K562 (cell line): ENCODE measurements at regions not wholly inside any gene's neighbourhood (a gene's known extent, or its start where the extent isn't known, plus 50 kb on each side); places are given as distances from the start of the nearest gene placed in this dataset.

ENCODE experiments used
- ATAC-seq: fragments of 200-7000 bp; cut with Tn5 transposase; 3 replicates; pipeline ENCODE4 v1.9.1; 2020; ENCODE audit warnings: moderate library complexity
- BruUV-seq: library from RNA; stranded (reverse); fragments of 400-500 nt; replicated peaks from 2 replicates; lab custom pipeline; 2021; lab: Mats Ljungman, UMichigan
- CTCF ChIA-PET: fragments of 300-600 bp; formaldehyde crosslinking; extraction: SDS; loops from one replicate; lab custom pipeline; 2021; ENCODE audit warnings: low intra/inter-chr PET ratio; lab: Yijun Ruan, JAX
- POLR2A ChIA-PET: fragments of 300-600, 350-650 bp; sonication (Branson Sonifier 250); formaldehyde crosslinking; extraction: SDS; loops from one replicate; lab custom pipeline; 2021; ENCODE audit warnings: antibody characterized with exemption, inconsistent platforms; lab: Yijun Ruan, JAX
- DNase-seq, 4 experiments: peaks; one replicate each; pipeline versions ENCODE4 v3.0.0 to v3.0.0-alpha.2; 2011 to 2018; ENCODE audit warnings: low spot score in 3 of 4, mixed read lengths in 3 of 4; ENCODE audit errors: extremely low read depth in 1 of 4
- FAIRE-seq: peaks from 2 replicates; lab custom pipeline; 2011; peaks lifted over from hg19 to GRCh38; lab: Jason Lieb, UNC
- H2AFZ ChIP-seq: 2 replicates; pipeline ENCODE4 v1.6.0; 2011; ENCODE audit warnings: low read depth, low read length, control low read depth, inconsistent platforms
- H3K27ac ChIP-seq: fragments of 200-600 bp; 3 replicates; pipeline ENCODE4 v1.8.0; 2011; ENCODE audit warnings: low read depth, mild to moderate bottlenecking, control low read depth, inconsistent platforms, low read length, moderate library complexity, mixed read lengths; ENCODE audit errors: extremely low read depth
- H3K27me3 ChIP-seq, 2 experiments: fragments of 300-600 bp in 1 of 2; 2 replicates in 1 of 2; 3 replicates in 1 of 2; pipeline versions ENCODE4 v1.6.0 to v1.8.0; 2011; ENCODE audit warnings: inconsistent platforms in 2 of 2, low read length in 2 of 2, mild to moderate bottlenecking in 1 of 2, mixed read lengths in 1 of 2, moderate library complexity in 1 of 2; ENCODE audit not compliant: control insufficient read depth in 2 of 2, insufficient read depth in 2 of 2
- H3K36me3 ChIP-seq: fragments of 300-600 bp; 3 replicates; pipeline ENCODE4 v1.8.0; 2011; ENCODE audit warnings: mild to moderate bottlenecking, low read length, inconsistent platforms; ENCODE audit not compliant: control insufficient read depth, insufficient read depth
- H3K4me1 ChIP-seq, 2 experiments: fragments of 200-600 bp in 1 of 2; replicated peaks in 1 of 2; 2 replicates in 1 of 2; 3 replicates in 1 of 2; pipeline versions ENCODE4 v1.5.1 to v1.8.0; 2011; ENCODE audit warnings: inconsistent platforms in 2 of 2, low read length in 2 of 2, mild to moderate bottlenecking in 1 of 2, mixed read lengths in 1 of 2, moderate library complexity in 1 of 2; ENCODE audit not compliant: control insufficient read depth in 2 of 2, insufficient read depth in 2 of 2
- H3K4me2 ChIP-seq: 2 replicates; pipeline ENCODE4 v1.6.1; 2011; ENCODE audit warnings: low read length, control low read depth, inconsistent platforms, mixed read lengths; ENCODE audit not compliant: insufficient read depth
- H3K4me3 ChIP-seq: fragments of 200-600 bp; sonication (generic), shearing (Covaris generic); 2 replicates; pipeline ENCODE4 v1.5.1; 2016; ENCODE audit warnings: control low read depth, inconsistent platforms
- H3K79me2 ChIP-seq: fragments of 200-600 bp; 3 replicates; pipeline ENCODE4 v1.8.0; 2011; ENCODE audit warnings: low read length, inconsistent platforms; ENCODE audit not compliant: control insufficient read depth, insufficient read depth
- H3K9ac ChIP-seq, 2 experiments: 2 replicates each; pipeline versions ENCODE4 v1.6.0 to v1.6.1; 2011; ENCODE audit warnings: low read depth in 2 of 2, low read length in 2 of 2, control low read depth in 1 of 2, inconsistent platforms in 1 of 2, mild to moderate bottlenecking in 1 of 2, mixed read lengths in 1 of 2; ENCODE audit not compliant: insufficient read depth in 1 of 2
- H3K9me1 ChIP-seq: one replicate; pipeline ENCODE4 v1.6.0; 2011; ENCODE audit warnings: inconsistent platforms, mild to moderate bottlenecking, low read length, moderate library complexity; ENCODE audit not compliant: control insufficient read depth, insufficient read depth
- H3K9me3 ChIP-seq: replicated peaks from 2 replicates; pipeline ENCODE4 v1.5.1; 2011; ENCODE audit warnings: low read depth, low read length, inconsistent platforms; ENCODE audit not compliant: control insufficient read depth, insufficient read depth
- H4K20me1 ChIP-seq: replicated peaks from 2 replicates; pipeline ENCODE4 v1.6.1; 2011; ENCODE audit warnings: low read length, inconsistent platforms, mixed read lengths; ENCODE audit not compliant: control insufficient read depth, insufficient read depth
- C11orf30 ChIP-seq: fragments of 450-650 bp; IDR thresholded peaks from 2 replicates; pipeline ENCODE4 v1.6.1; 2016; ENCODE audit warnings: low read depth, mild to moderate bottlenecking
- CREB1 ChIP-seq, 2 experiments: sonication (generic) in 1 of 2; formaldehyde crosslinking in 1 of 2; IDR thresholded peaks; 2 replicates each; pipeline versions ENCODE4 v1.6.1 to v1.8.0; 2012 to 2022; ENCODE audit warnings: inconsistent platforms in 1 of 2, mild to moderate bottlenecking in 1 of 2, missing genetic modification reagents in 1 of 2, moderate library complexity in 1 of 2
- E2F5 ChIP-seq: sonication (generic); formaldehyde crosslinking; IDR thresholded peaks from 2 replicates; pipeline ENCODE4 v1.8.0; 2022; ENCODE audit warnings: mild to moderate bottlenecking, missing genetic modification reagents
- KLF6 ChIP-seq: fragments of 250-450 bp; sonication (Bioruptor Pico); IDR thresholded peaks from 2 replicates; pipeline ENCODE4 v1.4.0; 2020; ENCODE audit warnings: mild to moderate bottlenecking, moderate library complexity, borderline replicate concordance
- MLX ChIP-seq, 2 experiments: fragments of 450-650 bp in 1 of 2; sonication (generic) in 1 of 2; formaldehyde crosslinking; conservative IDR thresholded peaks; 2 replicates each; pipeline versions ENCODE4 v1.4.0 to v1.8.1; 2020 to 2022; ENCODE audit warnings: mild to moderate bottlenecking in 1 of 2, missing genetic modification reagents in 1 of 2
- NFIC ChIP-seq: fragments of 450-650 bp; IDR thresholded peaks from 2 replicates; pipeline ENCODE4 v1.6.1; 2017; ENCODE audit warnings: mild to moderate bottlenecking, inconsistent platforms
- RBM17 ChIP-seq: fragments of 200-400 bp; formaldehyde crosslinking; IDR thresholded peaks from 2 replicates; pipeline ENCODE4 v1.6.1; 2017; ENCODE audit warnings: low read depth, mild to moderate bottlenecking, low read length, borderline replicate concordance
- SAP30 ChIP-seq: fragments of 200-600 bp; sonication (generic); IDR thresholded peaks from 2 replicates; pipeline ENCODE4 v1.6.1; 2012; ENCODE audit warnings: borderline replicate concordance, low read depth, mild to moderate bottlenecking, moderate library complexity, low read length, control low read depth, inconsistent platforms; ENCODE audit not compliant: insufficient read depth, poor library complexity, severe bottlenecking
- SLC30A9 ChIP-seq: fragments of 250-450 bp; sonication (Bioruptor Pico); IDR thresholded peaks from 2 replicates; pipeline ENCODE4 v1.8.0; 2022; ENCODE audit warnings: mild to moderate bottlenecking, moderate library complexity
- THRB ChIP-seq: fragments of 450-650 bp; formaldehyde crosslinking; conservative IDR thresholded peaks from 2 replicates; pipeline ENCODE4 v1.4.0; 2022; ENCODE audit warnings: mild to moderate bottlenecking, missing genetic modification characterization
- ZC3H8 ChIP-seq: fragments of 450-650 bp; IDR thresholded peaks from 2 replicates; pipeline ENCODE4 v1.6.1; 2017
- ZNF644 ChIP-seq: fragments of 200-800 bp; sonication (Bioruptor generic); IDR thresholded peaks from 2 replicates; pipeline ENCODE4 v1.6.1; 2016; ENCODE audit warnings: low read depth, missing genetic modification characterization, missing compliant biosample characterization
- WGBS: fragments of 100-300 bp; shearing (Covaris generic); methylation state at CpG from one replicate; pipeline ENCODE4 v1.1.6; 2016; ENCODE audit warnings: low coverage, mixed read lengths; ENCODE audit not compliant: insufficient coverage; ENCODE audit errors: missing lambda C conversion rate; 5-methylcytosine and 5-hydroxymethylcytosine counted together
- in situ Hi-C: fragments of 300-500 bp; cut with MboI; formaldehyde crosslinking; loops from 4 replicates; pipeline ENCODE4 v1.15.0; 2018; ENCODE audit warnings: inconsistent platforms, mixed read lengths
- intact Hi-C: fragments of 100-400 bp; cut with micrococcal nuclease; formaldehyde crosslinking; loops from 2 replicates; pipeline ENCODE4 v1.14.2; 2022
- TF ChIP-seq, protein P1 (sequence below): fragments of 250-450 bp; sonication (Bioruptor Pico); IDR thresholded peaks from 2 replicates; pipeline ENCODE4 v1.8.0; 2021; ENCODE audit warnings: borderline replicate concordance, mild to moderate bottlenecking, moderate library complexity; ENCODE audit not compliant: poor library complexity, severe bottlenecking

DNA sequence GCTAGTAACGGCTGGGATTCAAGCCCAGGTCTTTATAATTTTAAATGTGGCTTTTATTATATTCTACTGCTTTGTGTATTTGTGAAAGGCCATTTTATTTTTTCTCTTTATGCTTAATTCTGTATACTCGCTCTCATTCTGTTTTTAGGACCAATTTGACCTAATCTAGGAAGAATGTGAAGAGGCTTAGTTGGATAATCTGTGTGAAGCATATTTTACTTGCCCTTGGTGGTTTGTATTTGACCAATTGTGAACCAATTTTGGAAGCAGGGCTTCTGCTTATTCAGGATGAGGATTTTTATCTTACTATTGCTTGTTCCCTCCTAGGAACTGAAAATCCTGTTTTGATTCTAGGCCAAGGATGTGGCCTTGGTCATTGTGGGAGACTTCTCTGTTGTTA is 113.1 kb downstream of the TTC6 start:
- no peak for TF ChIP-seq SLC30A9 (CRISPR knock-in tag)
- no peak for TF ChIP-seq ZC3H8
- no peak for TF ChIP-seq SAP30
- no peak for TF ChIP-seq CREB1 (IDR thresholded peaks at IDR 0.05)
- no peak for TF ChIP-seq CREB1 (CRISPR knock-in tag; IDR thresholded peaks at IDR 0.05)
- TF ChIP-seq, protein P1, sequence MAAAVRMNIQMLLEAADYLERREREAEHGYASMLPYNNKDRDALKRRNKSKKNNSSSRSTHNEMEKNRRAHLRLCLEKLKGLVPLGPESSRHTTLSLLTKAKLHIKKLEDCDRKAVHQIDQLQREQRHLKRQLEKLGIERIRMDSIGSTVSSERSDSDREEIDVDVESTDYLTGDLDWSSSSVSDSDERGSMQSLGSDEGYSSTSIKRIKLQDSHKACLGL: no peak
- no peak for TF ChIP-seq THRB (CRISPR knock-in tag)
- no peak for TF ChIP-seq RBM17
- no peak for TF ChIP-seq MLX (CRISPR knock-in tag; conservative IDR thresholded peaks at IDR 0.05)
- TF ChIP-seq NFIC: no peak
- TF ChIP-seq ZNF644 (tag): no peak
- TF ChIP-seq C11orf30: no peak
- no peak for TF ChIP-seq KLF6 (CRISPR knock-in tag)
- TF ChIP-seq E2F5 (CRISPR knock-in tag): no peak
- TF ChIP-seq, all 486 proteins: peak for 0
- in situ Hi-C loops: no loop called here
- no peak for FAIRE-seq
- H3K27me3 ChIP-seq: no peaks in the 10 kb centered on the region
- H4K20me1 ChIP-seq: no peaks in the 10 kb centered on the region
- intact Hi-C loops: no loop called here
- H2AFZ ChIP-seq: no peak overlapping the region
- BruUV-seq: no TSS peak
- POLR2A ChIA-PET: no interaction called here
- no peak for DNase-seq
- WGBS: 0% methylated on average over 2 of the region's 2 CpGs
- CTCF ChIA-PET: interaction anchor here (1.1 kb wide), 1 partner anchor 166 kb away, joined by 8 read pairs; no protein-coding TSS in a partner anchor
- no peak overlapping the region for H3K4me2 ChIP-seq
- no peaks in the 10 kb centered on the region for H3K4me1 ChIP-seq
- H3K27ac ChIP-seq: no peak overlapping the region
- no peaks in the 10 kb centered on the region for H3K79me2 ChIP-seq
- H3K9me3 ChIP-seq: no peaks in the 10 kb centered on the region
- ATAC-seq: no peak
- no peak overlapping the region for H3K4me3 ChIP-seq
- no peak overlapping the region for H3K9ac ChIP-seq
- H3K36me3 ChIP-seq: no peaks in the 10 kb centered on the region
- no peaks in the 10 kb centered on the region for H3K9me1 ChIP-seq
